Peyer's patch (tissue), 4 donors: ENCODE measurements at regions not wholly inside any gene's neighbourhood (a gene's known extent, or its start where the extent isn't known, plus 50 kb on each side); places are given as distances from the start of the nearest gene placed in this dataset.

Source experiments
- POLR2A ChIP-seq, 2 donors: fragments of 450-650 bp; IDR thresholded peaks; one replicate each; pipeline ENCODE4 v1.5.1; 2017; ENCODE audit warnings: antibody characterized with exemption in 2 of 2, mild to moderate bottlenecking in 2 of 2, moderate library complexity in 2 of 2
- TF ChIP-seq, protein P1 (sequence below), 6 experiments: fragments of 450-650 bp in 4 of 6; fragments of 200-600 bp in 2 of 6; sonication (generic) in 1 of 6; IDR thresholded peaks; one replicate each; pipeline ENCODE4 v1.5.1; 2017 to 2019; ENCODE audit warnings: antibody characterized with exemption in 6 of 6, mild to moderate bottlenecking in 3 of 6, moderate library complexity in 1 of 6

DNA sequence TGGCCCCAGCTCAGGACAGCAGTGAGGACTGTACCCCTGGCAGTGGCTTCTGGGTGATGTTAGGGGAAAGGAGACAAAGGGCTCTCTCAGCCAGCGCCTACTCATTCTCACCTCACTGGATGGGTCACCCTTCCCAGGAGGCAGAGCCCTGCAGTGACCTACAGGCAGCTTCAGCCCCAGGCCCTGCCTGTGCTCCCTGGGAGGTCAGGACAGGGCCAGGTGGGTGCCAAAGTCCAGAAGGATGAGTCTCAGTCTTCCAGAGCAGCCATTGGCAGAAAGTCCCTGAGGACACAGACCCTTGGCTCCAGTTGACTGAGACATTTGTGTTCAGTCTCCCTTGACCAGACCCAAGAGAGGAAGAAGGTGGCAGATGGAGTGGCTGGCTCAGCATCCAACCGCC, 75.1 kb downstream of the TEX51 start:
- TF ChIP-seq POLR2A (IDR thresholded peaks at IDR 0.05), result no peak
- TF ChIP-seq, protein P1, sequence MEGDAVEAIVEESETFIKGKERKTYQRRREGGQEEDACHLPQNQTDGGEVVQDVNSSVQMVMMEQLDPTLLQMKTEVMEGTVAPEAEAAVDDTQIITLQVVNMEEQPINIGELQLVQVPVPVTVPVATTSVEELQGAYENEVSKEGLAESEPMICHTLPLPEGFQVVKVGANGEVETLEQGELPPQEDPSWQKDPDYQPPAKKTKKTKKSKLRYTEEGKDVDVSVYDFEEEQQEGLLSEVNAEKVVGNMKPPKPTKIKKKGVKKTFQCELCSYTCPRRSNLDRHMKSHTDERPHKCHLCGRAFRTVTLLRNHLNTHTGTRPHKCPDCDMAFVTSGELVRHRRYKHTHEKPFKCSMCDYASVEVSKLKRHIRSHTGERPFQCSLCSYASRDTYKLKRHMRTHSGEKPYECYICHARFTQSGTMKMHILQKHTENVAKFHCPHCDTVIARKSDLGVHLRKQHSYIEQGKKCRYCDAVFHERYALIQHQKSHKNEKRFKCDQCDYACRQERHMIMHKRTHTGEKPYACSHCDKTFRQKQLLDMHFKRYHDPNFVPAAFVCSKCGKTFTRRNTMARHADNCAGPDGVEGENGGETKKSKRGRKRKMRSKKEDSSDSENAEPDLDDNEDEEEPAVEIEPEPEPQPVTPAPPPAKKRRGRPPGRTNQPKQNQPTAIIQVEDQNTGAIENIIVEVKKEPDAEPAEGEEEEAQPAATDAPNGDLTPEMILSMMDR (IDR thresholded peaks at IDR 0.05), result no peak
